ENCODE measurements at regions not wholly inside any gene's neighbourhood (a gene's known extent, or its start where the extent isn't known, plus 50 kb on each side); places are given as distances from the start of the nearest gene placed in this dataset.

DNA sequence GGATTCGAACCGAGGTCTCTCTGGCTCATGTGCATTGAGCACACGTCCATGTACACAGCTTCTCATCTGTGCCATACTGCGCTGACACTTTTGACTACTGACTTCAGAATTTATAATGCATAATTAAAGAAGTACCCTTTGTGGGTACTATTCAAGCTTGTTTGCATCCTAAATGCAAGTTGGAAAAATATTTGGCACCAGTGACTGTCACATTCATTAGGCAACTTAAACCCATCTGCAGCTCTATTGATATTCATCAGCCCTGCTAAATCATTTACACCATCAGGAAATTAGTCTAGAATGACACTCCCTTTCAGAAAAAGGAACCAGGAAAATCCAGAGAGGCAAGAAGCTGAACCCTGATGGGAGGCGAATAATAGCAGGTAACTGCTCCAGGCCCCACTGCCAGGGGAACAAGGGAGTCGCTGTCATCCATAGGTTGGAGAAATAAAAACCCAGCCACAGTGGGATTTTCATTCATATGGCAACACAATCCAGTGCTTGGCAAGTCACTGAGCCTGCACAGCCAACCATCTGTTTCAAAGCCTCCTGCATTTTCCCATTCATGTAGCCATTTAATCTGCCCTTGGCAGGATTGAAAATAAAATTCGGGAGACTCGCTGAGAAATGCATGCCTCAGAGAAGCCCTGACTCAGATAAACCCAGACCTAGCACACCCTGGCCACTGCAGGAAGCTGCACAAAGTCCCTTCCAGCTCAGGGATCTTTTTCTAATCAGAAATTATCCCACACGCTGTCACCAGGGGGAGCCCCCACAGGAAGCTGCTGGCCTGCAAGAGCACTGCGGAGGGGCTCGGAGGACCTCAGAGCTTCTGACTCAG is 103.0 kb upstream of the VEPH1 start:
- TF ChIP-seq, protein P1, sequence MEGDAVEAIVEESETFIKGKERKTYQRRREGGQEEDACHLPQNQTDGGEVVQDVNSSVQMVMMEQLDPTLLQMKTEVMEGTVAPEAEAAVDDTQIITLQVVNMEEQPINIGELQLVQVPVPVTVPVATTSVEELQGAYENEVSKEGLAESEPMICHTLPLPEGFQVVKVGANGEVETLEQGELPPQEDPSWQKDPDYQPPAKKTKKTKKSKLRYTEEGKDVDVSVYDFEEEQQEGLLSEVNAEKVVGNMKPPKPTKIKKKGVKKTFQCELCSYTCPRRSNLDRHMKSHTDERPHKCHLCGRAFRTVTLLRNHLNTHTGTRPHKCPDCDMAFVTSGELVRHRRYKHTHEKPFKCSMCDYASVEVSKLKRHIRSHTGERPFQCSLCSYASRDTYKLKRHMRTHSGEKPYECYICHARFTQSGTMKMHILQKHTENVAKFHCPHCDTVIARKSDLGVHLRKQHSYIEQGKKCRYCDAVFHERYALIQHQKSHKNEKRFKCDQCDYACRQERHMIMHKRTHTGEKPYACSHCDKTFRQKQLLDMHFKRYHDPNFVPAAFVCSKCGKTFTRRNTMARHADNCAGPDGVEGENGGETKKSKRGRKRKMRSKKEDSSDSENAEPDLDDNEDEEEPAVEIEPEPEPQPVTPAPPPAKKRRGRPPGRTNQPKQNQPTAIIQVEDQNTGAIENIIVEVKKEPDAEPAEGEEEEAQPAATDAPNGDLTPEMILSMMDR (conservative IDR thresholded peaks at IDR 0.05 in 1 of 2, IDR thresholded peaks at IDR 0.05 in 1 of 2; ENCODE audit: low read depth in 1 of 2, low read length in 2 of 2), result peak; percentile 89 to 90
- no peak for TF ChIP-seq EZH2 (IDR thresholded peaks at IDR 0.05; ENCODE audit: low read length, missing control alignments)
